ENCODE measurements at regions not wholly inside any gene's neighbourhood (a gene's known extent, or its start where the extent isn't known, plus 50 kb on each side); places are given as distances from the start of the nearest gene placed in this dataset.

DNA sequence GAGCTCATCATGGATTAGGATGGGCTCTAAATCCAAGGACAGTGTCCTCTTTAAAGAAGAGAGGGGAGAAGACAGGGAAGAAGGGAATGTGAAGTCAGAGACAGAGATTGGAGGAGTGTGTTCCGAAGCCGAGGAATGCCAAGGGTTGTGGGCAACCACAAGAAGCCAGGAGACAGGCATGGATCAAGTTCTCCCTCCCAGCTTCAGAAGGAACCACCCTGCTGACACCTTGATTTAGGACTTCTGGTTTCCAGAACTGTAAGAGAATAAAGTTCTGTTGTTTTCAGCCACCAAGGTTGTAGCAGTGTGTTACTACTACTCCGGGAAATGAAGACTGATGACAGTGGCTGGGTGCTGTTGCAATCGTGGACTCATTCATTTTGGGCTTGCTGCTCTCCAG, 120.1 kb downstream of the RPS12 start:
- TF ChIP-seq, protein P1, sequence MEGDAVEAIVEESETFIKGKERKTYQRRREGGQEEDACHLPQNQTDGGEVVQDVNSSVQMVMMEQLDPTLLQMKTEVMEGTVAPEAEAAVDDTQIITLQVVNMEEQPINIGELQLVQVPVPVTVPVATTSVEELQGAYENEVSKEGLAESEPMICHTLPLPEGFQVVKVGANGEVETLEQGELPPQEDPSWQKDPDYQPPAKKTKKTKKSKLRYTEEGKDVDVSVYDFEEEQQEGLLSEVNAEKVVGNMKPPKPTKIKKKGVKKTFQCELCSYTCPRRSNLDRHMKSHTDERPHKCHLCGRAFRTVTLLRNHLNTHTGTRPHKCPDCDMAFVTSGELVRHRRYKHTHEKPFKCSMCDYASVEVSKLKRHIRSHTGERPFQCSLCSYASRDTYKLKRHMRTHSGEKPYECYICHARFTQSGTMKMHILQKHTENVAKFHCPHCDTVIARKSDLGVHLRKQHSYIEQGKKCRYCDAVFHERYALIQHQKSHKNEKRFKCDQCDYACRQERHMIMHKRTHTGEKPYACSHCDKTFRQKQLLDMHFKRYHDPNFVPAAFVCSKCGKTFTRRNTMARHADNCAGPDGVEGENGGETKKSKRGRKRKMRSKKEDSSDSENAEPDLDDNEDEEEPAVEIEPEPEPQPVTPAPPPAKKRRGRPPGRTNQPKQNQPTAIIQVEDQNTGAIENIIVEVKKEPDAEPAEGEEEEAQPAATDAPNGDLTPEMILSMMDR (IDR thresholded peaks at IDR 0.05; ENCODE audit: low read depth, low read length): no peak
- no peak overlapping the region for H3K4me3 ChIP-seq (ENCODE audit: low read depth, low read length)

DNA sequence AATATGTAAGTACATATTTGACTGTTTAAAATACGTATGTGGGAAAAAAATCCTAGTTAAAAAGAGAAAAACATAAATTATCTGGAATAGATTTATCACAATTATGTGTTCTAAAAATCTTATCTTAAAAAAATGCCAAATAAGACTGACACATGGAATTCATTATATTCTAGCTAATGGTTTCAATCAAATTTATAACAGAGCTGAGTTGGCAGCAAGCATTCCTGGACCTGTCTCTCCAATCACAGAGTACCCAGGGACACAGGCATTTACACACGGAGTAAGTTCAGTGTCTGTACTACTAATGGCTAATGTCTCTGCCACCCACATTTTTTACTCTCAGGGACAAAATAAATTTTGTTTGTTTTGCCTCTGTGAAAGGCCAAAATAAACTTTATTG, 122.3 kb downstream of the RPS12 start:
- H3K4me3 ChIP-seq (ENCODE audit: low read depth, low read length): no peak overlapping the region
- TF ChIP-seq, protein P1 (IDR thresholded peaks at IDR 0.05; ENCODE audit: low read depth, low read length): no peak

DNA sequence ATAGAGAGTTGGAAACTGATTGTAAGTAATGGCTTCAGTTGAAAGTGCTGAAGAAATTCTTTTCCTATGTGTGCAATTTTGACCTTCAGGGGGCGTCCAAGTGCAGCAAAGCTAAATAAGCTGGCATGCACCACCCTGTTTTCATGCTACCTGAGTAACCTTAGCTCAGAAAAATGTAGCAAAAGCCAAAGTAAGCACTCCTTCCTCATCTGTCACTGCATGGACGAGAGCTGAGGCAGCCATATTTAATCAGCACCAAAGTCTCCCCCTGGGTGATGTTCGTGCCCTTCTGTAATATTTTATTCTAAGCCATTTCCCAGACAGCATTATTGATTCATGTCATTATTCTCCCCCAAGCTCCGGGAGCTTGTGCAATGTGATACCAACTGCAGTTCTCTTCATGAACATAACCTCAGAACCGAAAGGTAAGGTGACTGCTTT, 123.1 kb downstream of the RPS12 start:
- TF ChIP-seq, protein P1 (IDR thresholded peaks at IDR 0.05; ENCODE audit: low read depth, low read length): peak; percentile 68

DNA sequence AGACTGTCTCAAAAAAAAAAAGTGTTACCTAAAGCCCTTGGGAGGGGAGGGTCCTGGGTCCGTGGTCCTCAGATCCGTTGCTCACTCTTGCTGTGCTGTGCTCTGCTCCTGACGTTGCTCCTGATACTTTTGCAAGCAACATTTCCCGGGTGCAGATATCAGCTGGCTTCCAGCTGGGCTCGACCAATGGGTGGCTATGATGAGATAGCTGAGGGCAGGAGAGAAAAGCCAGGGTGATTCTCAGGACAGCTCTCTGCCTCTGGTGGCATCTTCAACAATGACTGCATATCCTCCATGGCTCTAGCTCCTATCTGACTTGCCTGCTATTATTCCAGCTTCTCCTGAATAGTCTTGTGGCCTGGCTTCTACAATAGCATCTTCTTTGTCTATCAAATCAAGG, 134.5 kb downstream of the RPS12 start:
- H3K4me3 ChIP-seq (ENCODE audit: low read depth, low read length): no peak overlapping the region
- TF ChIP-seq, protein P1 (IDR thresholded peaks at IDR 0.05; ENCODE audit: low read depth, low read length): no peak

More for the DNA sequence above, 123.1 kb downstream of the RPS12 start:
- no peak overlapping the region for H3K4me3 ChIP-seq (ENCODE audit: low read depth, low read length)

DNA sequence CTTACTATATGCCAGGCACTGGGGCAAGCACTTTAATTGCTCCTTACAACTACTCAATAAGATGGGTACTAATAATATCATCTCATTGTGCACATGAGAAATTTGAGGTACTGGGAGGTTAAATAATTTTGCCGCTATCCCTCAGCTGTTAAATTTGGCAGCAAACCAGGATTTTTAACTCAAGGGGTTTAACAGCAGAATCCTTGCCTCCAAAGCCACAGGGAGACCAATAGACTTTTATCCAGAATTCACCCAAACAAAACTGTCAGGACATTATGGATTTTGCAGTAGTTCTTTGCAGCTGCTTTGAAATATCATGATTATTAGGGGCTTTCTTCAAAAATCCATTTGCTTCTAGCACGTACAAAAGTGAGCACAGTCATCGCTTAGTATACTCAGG, 136.2 kb downstream of the RPS12 start:
- TF ChIP-seq, protein P1 (IDR thresholded peaks at IDR 0.05; ENCODE audit: low read depth, low read length): no peak
- no peak overlapping the region for H3K4me3 ChIP-seq (ENCODE audit: low read depth, low read length)

DNA sequence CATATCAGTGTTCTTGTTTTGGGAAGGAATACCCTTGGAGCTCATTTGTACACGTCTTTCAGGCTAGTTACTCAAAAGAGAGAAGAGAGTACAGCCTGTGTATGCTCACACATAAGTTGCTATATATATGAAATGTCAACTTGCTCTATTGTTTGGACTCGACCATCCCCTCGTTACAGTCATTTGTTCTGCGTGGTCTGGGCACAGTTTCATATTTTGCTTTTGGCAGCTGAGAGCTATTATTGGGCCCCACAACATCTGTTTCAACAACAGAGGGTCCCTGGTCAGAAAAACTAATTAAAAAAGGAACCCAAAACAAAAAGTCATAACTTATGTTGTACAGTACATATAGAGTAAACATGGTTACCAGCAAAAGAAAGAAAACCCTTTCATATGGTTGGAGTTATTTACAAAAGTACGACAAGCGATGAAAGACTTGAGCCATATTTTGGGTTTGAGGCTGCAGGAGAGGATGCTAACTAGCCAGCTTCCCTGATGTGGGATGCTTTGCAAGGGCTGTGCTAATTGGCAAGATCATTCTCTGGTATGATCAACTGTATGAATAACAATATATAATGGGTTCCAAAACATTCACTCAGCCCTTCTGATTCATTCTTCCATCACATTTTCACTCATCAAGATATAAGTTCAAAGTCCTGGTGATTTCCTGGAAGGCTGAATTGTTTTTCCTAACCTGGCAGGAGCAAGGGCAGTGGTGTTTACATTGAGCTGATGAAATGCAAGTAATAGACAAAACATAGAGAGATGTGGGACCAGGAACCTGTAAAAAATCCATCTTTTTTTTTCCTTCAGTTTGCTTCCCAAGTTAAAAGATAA, 137.9 kb downstream of the RPS12 start:
- TF ChIP-seq, protein P1 (IDR thresholded peaks at IDR 0.05; ENCODE audit: low read depth, low read length): no peak
- H3K4me3 ChIP-seq (ENCODE audit: low read depth, low read length): no peak overlapping the region

DNA sequence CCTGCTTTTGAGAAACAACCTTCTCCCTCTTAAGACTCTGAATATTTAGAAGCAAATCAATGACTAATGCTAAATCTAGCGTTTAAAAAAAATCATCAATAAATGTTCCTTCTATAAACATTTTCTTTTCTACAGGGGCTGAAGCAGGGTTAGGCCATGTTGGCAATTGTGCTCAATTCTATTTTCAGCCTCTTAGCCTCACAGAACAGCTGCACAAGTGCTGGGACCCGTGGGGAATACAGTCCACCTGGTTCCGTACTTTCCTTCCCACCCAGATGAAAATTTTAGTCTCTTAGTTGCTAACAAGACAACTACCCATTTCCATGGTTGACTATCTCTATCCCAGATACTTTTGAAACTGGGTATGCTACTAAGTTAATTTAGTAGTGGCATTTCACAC, 138.6 kb downstream of the RPS12 start:
- TF ChIP-seq, protein P1 (IDR thresholded peaks at IDR 0.05; ENCODE audit: low read depth, low read length): no peak
- no peak overlapping the region for H3K4me3 ChIP-seq (ENCODE audit: low read depth, low read length)

All from WI38 (cell line).